Choroid plexus epithelial cell (primary cell): ENCODE measurements at regions not wholly inside any gene's neighbourhood (a gene's known extent, or its start where the extent isn't known, plus 50 kb on each side); places are given as distances from the start of the nearest gene placed in this dataset.
"Not testable (repeated sequence)": the region's sequence is repeated elsewhere in the genome, so short reads cannot be mapped to it uniquely, and the experiment has no call there.

ENCODE experiments used
- DNase-seq: peaks from one replicate; pipeline ENCODE4 v3.0.0-alpha.2; 2010; ENCODE audit warnings: low read depth
- H3K4me3 ChIP-seq: 2 replicates; pipeline ENCODE4 v1.5.1; 2011; ENCODE audit warnings: low read depth, mild to moderate bottlenecking, control low read depth, low read length, moderate library complexity
- TF ChIP-seq, protein P1 (sequence below): conservative IDR thresholded peaks from 2 replicates; pipeline ENCODE4 v1.5.1; 2011; ENCODE audit warnings: low read depth, mild to moderate bottlenecking, control low read depth, inconsistent platforms, low read length, moderate library complexity

DNA sequence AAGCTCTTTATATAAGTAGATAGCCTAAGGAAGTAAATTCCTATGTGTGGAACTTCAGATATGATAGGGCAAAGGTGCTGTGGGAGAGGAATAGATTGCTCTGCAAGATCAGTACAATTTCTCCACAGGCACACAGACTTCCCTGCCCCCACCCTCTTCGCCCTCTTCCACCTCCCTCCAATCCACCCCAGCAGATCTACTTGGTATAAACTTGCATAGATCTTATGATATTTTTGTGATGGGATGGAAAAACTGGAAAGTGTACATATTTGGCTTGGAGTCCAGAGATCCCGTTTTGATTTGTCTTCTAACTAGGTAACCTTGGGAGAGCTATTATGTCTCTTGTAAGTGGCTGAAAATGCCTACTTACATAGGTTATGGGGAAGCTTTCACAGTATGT is 586.3 kb upstream of the USP24 start:
- TF ChIP-seq, protein P1, sequence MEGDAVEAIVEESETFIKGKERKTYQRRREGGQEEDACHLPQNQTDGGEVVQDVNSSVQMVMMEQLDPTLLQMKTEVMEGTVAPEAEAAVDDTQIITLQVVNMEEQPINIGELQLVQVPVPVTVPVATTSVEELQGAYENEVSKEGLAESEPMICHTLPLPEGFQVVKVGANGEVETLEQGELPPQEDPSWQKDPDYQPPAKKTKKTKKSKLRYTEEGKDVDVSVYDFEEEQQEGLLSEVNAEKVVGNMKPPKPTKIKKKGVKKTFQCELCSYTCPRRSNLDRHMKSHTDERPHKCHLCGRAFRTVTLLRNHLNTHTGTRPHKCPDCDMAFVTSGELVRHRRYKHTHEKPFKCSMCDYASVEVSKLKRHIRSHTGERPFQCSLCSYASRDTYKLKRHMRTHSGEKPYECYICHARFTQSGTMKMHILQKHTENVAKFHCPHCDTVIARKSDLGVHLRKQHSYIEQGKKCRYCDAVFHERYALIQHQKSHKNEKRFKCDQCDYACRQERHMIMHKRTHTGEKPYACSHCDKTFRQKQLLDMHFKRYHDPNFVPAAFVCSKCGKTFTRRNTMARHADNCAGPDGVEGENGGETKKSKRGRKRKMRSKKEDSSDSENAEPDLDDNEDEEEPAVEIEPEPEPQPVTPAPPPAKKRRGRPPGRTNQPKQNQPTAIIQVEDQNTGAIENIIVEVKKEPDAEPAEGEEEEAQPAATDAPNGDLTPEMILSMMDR, result no peak
- no peak overlapping the region for H3K4me3 ChIP-seq
- no peak for DNase-seq

DNA sequence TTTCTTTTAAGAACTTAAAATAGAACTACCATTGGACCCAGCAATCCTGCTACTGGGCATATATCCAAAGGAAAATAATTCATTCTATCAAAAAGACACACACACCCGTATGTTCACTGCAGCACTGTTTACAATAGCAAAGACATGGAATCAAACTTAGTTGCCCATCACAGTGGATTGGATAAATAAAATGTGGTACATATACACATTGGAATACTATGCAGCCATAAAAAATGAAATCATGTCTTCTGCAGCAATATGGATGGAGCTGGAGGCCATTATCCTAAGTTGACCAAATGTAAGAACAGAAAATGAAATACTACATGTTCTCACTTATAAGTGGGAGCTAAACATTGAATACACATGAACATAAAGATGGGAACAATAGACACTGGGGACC is 585.3 kb upstream of the USP24 start:
- TF ChIP-seq, protein P1, result no peak
- no peak overlapping the region for H3K4me3 ChIP-seq
- no peak for DNase-seq

DNA sequence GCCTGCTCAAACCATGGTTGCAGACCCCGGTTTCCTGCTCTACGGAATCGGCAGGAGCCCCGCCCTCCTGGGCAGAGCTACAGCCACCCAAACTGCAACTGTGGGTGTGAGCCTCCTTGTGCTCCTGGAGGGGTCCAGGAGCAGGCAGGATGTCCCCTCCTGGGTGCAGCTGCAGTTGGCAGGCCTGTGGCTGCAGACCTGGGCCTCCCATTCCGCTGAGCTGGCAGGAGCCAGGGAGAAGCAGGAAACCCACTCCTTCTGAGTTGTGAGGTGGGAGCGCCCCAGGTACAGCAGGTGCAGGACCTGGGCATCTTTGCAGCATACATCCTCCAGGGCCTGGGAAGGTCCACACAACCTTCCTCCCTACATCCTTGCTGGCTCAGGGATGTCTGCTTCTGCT is 578.7 kb upstream of the USP24 start:
- no peak for DNase-seq
- H3K4me3 ChIP-seq, result no peak overlapping the region
- TF ChIP-seq, protein P1, result no peak

DNA sequence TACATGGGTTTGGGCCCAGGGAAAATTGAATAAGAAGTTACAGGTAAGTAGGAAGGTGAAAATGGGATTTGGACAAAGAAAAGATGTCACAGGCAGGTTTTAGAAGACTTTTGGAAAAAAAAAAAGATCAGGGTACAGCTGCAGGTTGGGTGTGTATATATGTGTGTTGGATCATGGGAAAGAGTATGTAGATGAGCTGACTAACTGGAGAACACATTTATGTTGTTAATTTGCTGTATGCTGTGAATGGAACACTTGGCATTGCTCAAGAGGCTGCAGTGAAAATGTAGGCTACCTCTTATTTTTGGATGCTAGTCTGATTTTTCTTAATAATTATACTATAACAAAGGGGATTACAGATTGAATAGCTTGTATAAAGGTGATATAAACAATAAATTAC is 577.7 kb upstream of the USP24 start:
- no peak for DNase-seq

DNA sequence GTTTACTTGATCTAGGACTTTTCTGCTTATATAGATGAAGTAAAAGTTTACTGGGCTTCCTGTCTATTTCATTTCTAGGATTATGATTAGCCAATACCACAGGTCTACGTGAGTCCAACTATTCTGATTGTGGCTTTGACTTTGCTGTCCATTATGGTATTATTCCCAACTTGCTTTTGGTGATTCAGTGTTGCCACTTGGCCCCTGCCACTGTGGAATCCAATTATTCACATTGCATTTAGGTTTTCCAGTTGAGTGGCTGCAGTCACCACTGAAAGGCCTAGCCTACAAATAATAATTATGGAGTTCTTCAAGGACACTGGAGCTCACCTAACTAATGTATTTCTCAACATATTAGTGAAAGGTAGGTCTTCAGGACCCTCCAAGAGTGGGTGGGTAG is 574.3 kb upstream of the USP24 start:
- TF ChIP-seq, protein P1, result no peak
- no peak for DNase-seq

More for the DNA sequence above, 577.7 kb upstream of the USP24 start:
- TF ChIP-seq, protein P1, result no peak
- H3K4me3 ChIP-seq, result no peak overlapping the region

DNA sequence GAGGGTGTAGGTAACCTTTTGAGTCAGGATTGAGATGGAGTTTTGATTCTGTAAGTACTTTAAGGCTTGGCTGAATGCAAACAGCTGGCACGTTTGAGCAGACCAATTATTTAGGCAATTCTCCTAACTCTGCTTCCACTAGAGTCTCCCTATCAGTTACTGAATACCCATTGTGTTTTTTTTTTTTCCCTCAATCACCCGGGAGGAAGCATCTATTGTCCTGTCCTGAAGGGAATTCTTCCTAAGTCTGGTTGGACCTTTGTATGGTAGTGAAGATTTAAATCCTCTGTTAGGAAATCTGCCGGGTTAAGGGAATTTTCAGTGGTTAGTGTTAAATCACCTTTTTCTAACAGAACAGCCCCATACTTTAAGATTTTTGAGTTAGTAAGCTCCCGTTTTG is 571.2 kb upstream of the USP24 start:
- TF ChIP-seq, protein P1, result no peak
- no peak overlapping the region for H3K4me3 ChIP-seq
- DNase-seq, result no peak

More for the DNA sequence above, 574.3 kb upstream of the USP24 start:
- no peak overlapping the region for H3K4me3 ChIP-seq

DNA sequence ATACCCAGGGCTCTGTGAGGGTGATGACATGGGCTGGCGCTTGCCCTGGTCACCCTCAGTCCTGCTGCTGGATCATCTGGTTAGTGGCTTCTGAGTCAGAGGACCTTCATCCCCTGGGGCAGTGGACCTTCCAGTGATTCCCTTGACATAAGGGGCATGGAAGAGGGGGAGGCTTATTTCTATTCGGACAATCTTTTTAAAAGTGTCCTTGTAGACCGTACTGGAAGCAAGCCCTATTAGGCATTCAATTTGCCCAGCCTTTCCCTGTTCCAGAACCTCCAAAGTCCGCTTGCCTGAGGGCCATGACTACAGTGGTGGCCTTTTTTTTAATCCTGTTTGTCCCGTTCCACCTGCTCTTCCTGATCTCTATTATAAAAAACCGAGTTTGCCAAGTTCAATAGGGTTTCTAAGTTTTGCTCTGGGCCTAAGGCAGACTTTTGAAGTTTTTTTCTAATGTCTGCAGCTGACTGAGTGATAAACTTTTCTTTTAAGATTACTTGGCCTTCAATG is 569.8 kb upstream of the USP24 start:
- not testable (repeated sequence) for H3K4me3 ChIP-seq, DNase-seq
